B cell (primary cell): ENCODE measurements at regions not wholly inside any gene's neighbourhood (a gene's known extent, or its start where the extent isn't known, plus 50 kb on each side); places are given as distances from the start of the nearest gene placed in this dataset.

ENCODE experiments used
- ATAC-seq: fragments of 200-7000 bp; cut with Tn5 transposase; one replicate; pipeline ENCODE4 v1.10.0; 2021; ENCODE audit warnings: low read depth, mild to moderate bottlenecking, moderate number of reproducible peaks, moderate library complexity
- CTCF ChIA-PET: fragments of 350-600 bp; sonication (Branson Sonifier 250); formaldehyde crosslinking; loops from one replicate; lab custom pipeline; 2021; ENCODE audit warnings: antibody characterized with exemption, inconsistent platforms; lab: Charles Lee
- POLR2A ChIA-PET: fragments of 350-600 bp; sonication (Branson Sonifier 250); formaldehyde crosslinking; loops from one replicate; lab custom pipeline; 2021; ENCODE audit warnings: antibody characterized with exemption; lab: Charles Lee
- DNase-seq: peaks from one replicate; pipeline ENCODE4 v3.0.0; 2013
- H2AFZ ChIP-seq: 2 replicates; pipeline ENCODE4 v1.6.1; 2012; ENCODE audit warnings: mild to moderate bottlenecking, low read depth, low read length; ENCODE audit not compliant: insufficient read depth, poor library complexity, severe bottlenecking
- H3K27ac ChIP-seq, 2 donors: 1 replicate in 1 of 2; 2 replicates in 1 of 2; pipeline ENCODE4 v1.5.1; 2012 to 2013; ENCODE audit warnings: low read length in 2 of 2, mild to moderate bottlenecking in 2 of 2, moderate library complexity in 1 of 2
- H3K27me3 ChIP-seq, 4 experiments: fragments of 200-600 bp in 1 of 4; sonication (generic) in 1 of 4; replicated peaks in 1 of 4; 1 replicate in 2 of 4; 2 replicates in 2 of 4; pipeline versions ENCODE4 v1.6.1 to v1.7.0; 2013 to 2016; ENCODE audit warnings: low read length in 3 of 4, mild to moderate bottlenecking in 2 of 4, mixed read lengths in 1 of 4, moderate library complexity in 1 of 4; ENCODE audit not compliant: insufficient read depth in 4 of 4, control insufficient read depth in 3 of 4; ENCODE audit errors: control extremely low read depth in 1 of 4
- H3K36me3 ChIP-seq, 2 experiments: replicated peaks in 1 of 2; 1 replicate in 1 of 2; 2 replicates in 1 of 2; pipeline versions ENCODE4 v1.6.1 to v1.7.1; 2013; ENCODE audit warnings: low read length in 1 of 2; ENCODE audit not compliant: insufficient read depth in 2 of 2, control insufficient read depth in 1 of 2; ENCODE audit errors: control extremely low read depth in 1 of 2, extremely low read depth in 1 of 2
- H3K4me1 ChIP-seq, 2 donors: fragments of 200-600 bp in 1 of 2; sonication (generic) in 1 of 2; 1 replicate in 1 of 2; 2 replicates in 1 of 2; pipeline versions ENCODE4 v1.5.1 to v1.6.1; 2013 to 2017; ENCODE audit warnings: low read length in 2 of 2; ENCODE audit not compliant: control insufficient read depth in 2 of 2, insufficient read depth in 2 of 2
- H3K4me2 ChIP-seq: replicated peaks from 2 replicates; pipeline ENCODE3; 2012; ENCODE audit warnings: mild to moderate bottlenecking, low read depth, low read length; ENCODE audit not compliant: poor library complexity, severe bottlenecking
- H3K4me3 ChIP-seq, 5 experiments: fragments of 200-600 bp in 1 of 5; sonication (generic) in 1 of 5; 1 replicate in 3 of 5; 2 replicates in 2 of 5; pipeline versions ENCODE4 v1.5.1 to v1.7.0; 2011 to 2016; ENCODE audit warnings: low read length in 4 of 5, mild to moderate bottlenecking in 4 of 5, low read depth in 2 of 5, control low read depth in 1 of 5, moderate library complexity in 1 of 5; ENCODE audit not compliant: insufficient read depth in 1 of 5; ENCODE audit errors: control extremely low read depth in 1 of 5, extremely low read depth in 1 of 5
- H3K79me2 ChIP-seq: fragments of 200-600 bp; sonication (generic); one replicate; pipeline ENCODE4 v1.6.0; 2016; ENCODE audit warnings: low read length; ENCODE audit not compliant: control insufficient read depth, insufficient read depth
- H3K9ac ChIP-seq: fragments of 200-600 bp; sonication (generic); 2 replicates; pipeline ENCODE4 v1.6.1; 2017; ENCODE audit warnings: mild to moderate bottlenecking, low read length, moderate library complexity
- H3K9me3 ChIP-seq, 3 donors: one replicate each; pipeline versions ENCODE4 v1.6.1 to v1.7.1; 2013; ENCODE audit warnings: low read length in 2 of 3; ENCODE audit not compliant: control insufficient read depth in 2 of 3, insufficient read depth in 1 of 3; ENCODE audit errors: control extremely low read depth in 1 of 3
- H4K20me1 ChIP-seq: 2 replicates; pipeline ENCODE4 v1.6.0; 2012; ENCODE audit warnings: mild to moderate bottlenecking, low read length; ENCODE audit not compliant: insufficient read depth, control insufficient read depth, poor library complexity, severe bottlenecking
- H3K27ac Mint-ChIP-seq: one replicate; pipeline ENCODE4 v1.8.0; 2021; ENCODE audit warnings: mixed read lengths
- H3K27me3 Mint-ChIP-seq: one replicate; pipeline ENCODE4 v1.8.0; 2021; ENCODE audit warnings: mixed read lengths
- H3K4me1 Mint-ChIP-seq: one replicate; pipeline ENCODE4 v1.8.0; 2021; ENCODE audit warnings: mixed read lengths
- H3K4me3 Mint-ChIP-seq: one replicate; pipeline ENCODE4 v1.8.0; 2021; ENCODE audit warnings: mixed read lengths
- H3K9me3 Mint-ChIP-seq: one replicate; pipeline ENCODE4 v1.8.0; 2022; ENCODE audit warnings: mixed read lengths; ENCODE audit not compliant: insufficient read depth
- CTCF ChIP-seq: fragments of 200-600 bp; IDR thresholded peaks from one replicate; pipeline ENCODE4 v1.8.0; 2022; ENCODE audit warnings: antibody characterized with exemption, mild to moderate bottlenecking
- EZH2 ChIP-seq: IDR thresholded peaks from 2 replicates; pipeline ENCODE4 v1.6.1; 2012; ENCODE audit warnings: borderline replicate concordance, low read depth, mild to moderate bottlenecking, moderate library complexity, low read length; ENCODE audit not compliant: insufficient read depth, poor library complexity, severe bottlenecking
- WGBS: methylation state at CpG from one replicate; pipeline ENCODE4 v1.1.5; 2013; ENCODE audit warnings: missing lambda C conversion rate; ENCODE audit not compliant: insufficient coverage; 5-methylcytosine and 5-hydroxymethylcytosine counted together
- intact Hi-C: fragments of 100-400 bp; cut with micrococcal nuclease; formaldehyde crosslinking; loops from one replicate; pipeline ENCODE4 v1.10.0; 2022

GRCh38 chr10:132487241-132488135 is 50.1 kb upstream of the INPP5A start:
- H2AFZ ChIP-seq, result no peak overlapping the region
- WGBS, result 91% methylated on average over 40 of the region's 41 CpGs
- Mint-ChIP-seq H3K9me3 (no peaks in the 10 kb centered on the region), H3K4me3 (no peak overlapping the region), H3K4me1 (no peaks in the 10 kb centered on the region), H3K27ac (peak overlapping the region; percentile 37), H3K27me3 (peaks cover 1% of the 10 kb centered on the region)
- H3K4me1 ChIP-seq, result no peaks in the 10 kb centered on the region
- no peak overlapping the region for H3K4me3 ChIP-seq
- no peak overlapping the region for H3K4me2 ChIP-seq
- H3K27me3 ChIP-seq, result no peaks in the 10 kb centered on the region
- ATAC-seq (no peak), DNase-seq (no peak)
- intact Hi-C loops, result no loop called here
- TF ChIP-seq EZH2, result no peak
- TF ChIP-seq CTCF, result no peak
- H3K36me3 ChIP-seq, result no peaks in the 10 kb centered on the region
- ChIA-PET POLR2A (no interaction called here), CTCF (interaction anchor here (1.1 kb wide), 1 partner anchor 149 kb away, joined by 3 read pairs; no protein-coding TSS in a partner anchor)
- H3K27ac ChIP-seq, result no peak overlapping the region
- peaks cover 0 to 15% (median 0%) of the 10 kb centered on the region in 3 donors for H3K9me3 ChIP-seq
- no peaks in the 10 kb centered on the region for H3K79me2 ChIP-seq
- H3K9ac ChIP-seq, result no peak overlapping the region
- H4K20me1 ChIP-seq, result no peaks in the 10 kb centered on the region
